Fibroblast of mammary gland (primary cell): ENCODE measurements at regions not wholly inside any gene's neighbourhood (a gene's known extent, or its start where the extent isn't known, plus 50 kb on each side); places are given as distances from the start of the nearest gene placed in this dataset.

Experiments
- DNase-seq: peaks from one replicate; pipeline ENCODE4 v3.0.0-alpha.2; 2010; ENCODE audit warnings: low read depth
- H3K4me3 ChIP-seq: 2 replicates; pipeline ENCODE4 v1.5.1; 2011; ENCODE audit warnings: low read depth, mild to moderate bottlenecking, low read length, moderate library complexity; ENCODE audit not compliant: control insufficient read depth
- TF ChIP-seq, protein P1 (sequence below): conservative IDR thresholded peaks from 2 replicates; pipeline ENCODE4 v1.5.1; 2011; ENCODE audit warnings: low read depth, low read length, inconsistent platforms; ENCODE audit not compliant: control insufficient read depth, insufficient read depth

DNA sequence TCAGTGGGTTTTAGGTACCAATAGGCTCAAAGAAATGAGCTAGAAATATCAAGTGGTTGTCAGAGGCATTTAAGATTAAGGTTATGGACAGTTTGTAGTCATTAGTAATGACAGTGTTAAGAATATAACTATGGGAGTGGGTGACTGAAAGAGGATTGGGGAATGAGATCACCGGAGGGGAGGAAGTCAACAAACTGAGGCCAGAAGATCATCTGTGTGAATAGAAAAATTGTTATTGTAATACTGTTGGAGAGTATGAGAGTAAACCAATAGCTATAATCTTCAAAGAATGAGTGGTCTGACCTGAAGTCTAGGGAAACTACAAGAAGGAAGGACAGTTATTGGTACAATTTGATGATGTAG is 197.1 kb downstream of the TANC2 start:
- DNase-seq = no peak

DNA sequence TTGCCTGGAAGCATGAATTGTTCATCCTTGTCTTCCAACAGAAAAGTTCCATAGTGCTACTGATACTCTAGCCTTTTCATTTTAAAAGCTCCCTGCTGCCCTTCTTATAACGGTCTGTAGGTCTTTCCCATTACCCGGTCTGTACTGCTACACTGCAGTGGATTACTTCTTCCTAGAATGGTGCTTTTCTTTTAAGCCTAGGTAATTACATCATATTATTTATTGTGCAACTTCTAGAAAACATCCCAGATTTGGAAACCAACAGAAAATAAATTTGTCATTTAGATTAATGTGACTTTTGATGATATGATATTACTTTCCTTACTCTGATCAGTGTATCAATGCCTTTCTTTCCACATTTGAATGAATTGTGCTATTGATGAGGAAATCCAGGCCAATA is 199.4 kb downstream of the TANC2 start:
- TF ChIP-seq, protein P1, sequence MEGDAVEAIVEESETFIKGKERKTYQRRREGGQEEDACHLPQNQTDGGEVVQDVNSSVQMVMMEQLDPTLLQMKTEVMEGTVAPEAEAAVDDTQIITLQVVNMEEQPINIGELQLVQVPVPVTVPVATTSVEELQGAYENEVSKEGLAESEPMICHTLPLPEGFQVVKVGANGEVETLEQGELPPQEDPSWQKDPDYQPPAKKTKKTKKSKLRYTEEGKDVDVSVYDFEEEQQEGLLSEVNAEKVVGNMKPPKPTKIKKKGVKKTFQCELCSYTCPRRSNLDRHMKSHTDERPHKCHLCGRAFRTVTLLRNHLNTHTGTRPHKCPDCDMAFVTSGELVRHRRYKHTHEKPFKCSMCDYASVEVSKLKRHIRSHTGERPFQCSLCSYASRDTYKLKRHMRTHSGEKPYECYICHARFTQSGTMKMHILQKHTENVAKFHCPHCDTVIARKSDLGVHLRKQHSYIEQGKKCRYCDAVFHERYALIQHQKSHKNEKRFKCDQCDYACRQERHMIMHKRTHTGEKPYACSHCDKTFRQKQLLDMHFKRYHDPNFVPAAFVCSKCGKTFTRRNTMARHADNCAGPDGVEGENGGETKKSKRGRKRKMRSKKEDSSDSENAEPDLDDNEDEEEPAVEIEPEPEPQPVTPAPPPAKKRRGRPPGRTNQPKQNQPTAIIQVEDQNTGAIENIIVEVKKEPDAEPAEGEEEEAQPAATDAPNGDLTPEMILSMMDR = no peak
- no peak for DNase-seq
- H3K4me3 ChIP-seq = no peak overlapping the region

More for the DNA sequence above, 197.1 kb downstream of the TANC2 start:
- H3K4me3 ChIP-seq = no peak overlapping the region
- TF ChIP-seq, protein P1 = no peak

DNA sequence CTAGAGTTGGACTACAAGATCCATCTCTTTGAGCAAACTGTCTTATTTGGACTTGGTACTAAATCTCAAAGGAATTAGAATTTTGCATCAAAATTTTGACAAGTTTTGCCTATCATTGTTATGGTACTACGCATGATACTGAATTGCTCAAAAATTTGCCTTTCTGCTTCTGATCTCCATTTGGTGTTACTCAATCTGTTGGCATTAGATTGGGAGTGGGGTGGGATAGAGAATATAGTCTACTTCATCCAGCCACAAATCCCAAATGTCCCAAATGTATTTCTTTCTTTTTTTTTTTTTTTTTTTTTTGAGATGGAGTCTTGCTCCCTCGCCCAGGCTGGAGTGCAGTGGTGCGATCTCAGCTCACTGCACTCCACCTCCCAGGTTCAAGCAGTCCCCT is 204.8 kb downstream of the TANC2 start:
- no peak overlapping the region for H3K4me3 ChIP-seq
- peak; percentile 29 for DNase-seq
- TF ChIP-seq, protein P1 = no peak

DNA sequence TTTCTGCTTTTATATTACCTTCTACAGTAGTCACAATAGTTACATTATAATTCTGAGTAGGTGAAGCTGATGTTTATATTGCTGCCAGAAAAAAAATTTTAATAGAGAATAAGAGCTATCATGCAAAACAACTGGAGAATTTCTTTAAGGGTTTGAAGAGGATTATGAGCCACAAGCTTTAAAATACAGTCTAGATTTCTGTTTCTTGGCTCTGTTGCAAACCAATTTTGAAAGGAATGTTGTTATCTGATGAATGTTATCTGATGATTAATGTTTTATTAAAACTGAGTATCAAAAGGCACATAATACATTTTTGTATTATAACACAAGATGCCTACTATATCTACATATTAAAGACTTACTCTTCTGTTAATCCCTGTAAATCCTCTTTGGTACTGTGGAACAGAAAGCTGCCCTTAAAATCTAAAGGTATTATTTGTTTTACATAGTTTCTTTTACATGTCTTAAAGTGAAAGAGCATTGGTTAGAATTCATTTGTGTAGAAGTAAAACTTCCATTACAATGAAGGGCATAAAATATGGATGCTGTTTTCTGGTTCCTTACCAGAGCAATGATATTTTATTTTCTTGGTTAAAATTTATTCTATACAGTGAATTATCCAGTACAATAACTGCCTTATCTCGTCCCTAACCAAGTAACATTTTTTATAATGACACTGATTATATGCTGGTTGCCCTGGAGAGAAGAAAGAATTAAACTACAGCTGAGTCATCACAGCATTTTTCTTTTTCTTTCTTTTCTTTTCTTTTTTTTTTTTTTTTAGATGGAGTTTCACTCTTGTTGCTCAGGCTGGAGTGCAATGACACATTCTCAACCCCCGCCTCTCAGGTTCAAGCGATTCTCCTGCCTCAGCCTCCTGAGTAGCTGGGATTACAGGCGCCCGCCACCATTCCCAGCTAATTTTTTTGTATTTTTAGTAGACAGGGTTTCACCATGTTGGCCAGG is 205.7 kb downstream of the TANC2 start:
- TF ChIP-seq, protein P1 = no peak
- peak; percentile 49 for DNase-seq
- H3K4me3 ChIP-seq = no peak overlapping the region

DNA sequence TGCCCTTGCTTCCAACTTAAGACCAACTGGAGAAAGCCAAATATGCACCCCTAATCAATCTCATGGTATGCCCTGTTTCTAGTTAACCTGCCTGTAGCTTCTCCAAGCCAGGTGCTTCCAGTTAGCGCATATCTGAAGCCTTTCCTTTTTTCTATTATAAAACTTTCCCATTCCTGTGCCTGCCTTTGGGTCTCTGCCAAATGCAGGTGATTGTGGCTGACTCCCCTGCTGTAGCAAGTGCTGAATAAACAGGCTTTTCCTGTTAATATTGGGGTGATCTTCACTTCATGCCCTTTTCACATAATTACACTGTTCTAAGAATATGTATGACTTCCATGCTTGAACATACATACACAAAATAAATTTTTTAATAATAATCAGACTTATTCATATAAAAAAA is 207.4 kb downstream of the TANC2 start:
- TF ChIP-seq, protein P1 = no peak
- no peak for DNase-seq
- no peak overlapping the region for H3K4me3 ChIP-seq

DNA sequence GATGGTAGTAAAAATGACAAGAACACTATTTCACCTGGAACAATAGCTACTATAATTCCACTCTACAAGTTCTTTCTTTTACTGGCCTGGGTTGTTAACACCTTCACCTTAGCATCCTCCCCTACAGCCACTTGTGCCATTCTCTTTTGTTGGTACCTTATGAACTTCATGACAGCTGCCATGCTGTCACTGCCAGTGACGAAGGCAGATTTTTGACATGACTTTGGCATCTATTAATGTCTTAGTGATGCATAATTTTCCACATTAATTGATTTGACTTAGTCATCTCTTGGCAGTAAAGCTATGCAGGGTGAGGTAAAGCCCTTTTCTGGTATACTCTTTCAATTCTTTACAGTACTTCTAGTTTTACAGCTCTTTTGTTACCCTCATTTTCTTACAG is 207.9 kb downstream of the TANC2 start:
- H3K4me3 ChIP-seq = no peak overlapping the region
- peak; percentile 49 for DNase-seq
- TF ChIP-seq, protein P1 = no peak

DNA sequence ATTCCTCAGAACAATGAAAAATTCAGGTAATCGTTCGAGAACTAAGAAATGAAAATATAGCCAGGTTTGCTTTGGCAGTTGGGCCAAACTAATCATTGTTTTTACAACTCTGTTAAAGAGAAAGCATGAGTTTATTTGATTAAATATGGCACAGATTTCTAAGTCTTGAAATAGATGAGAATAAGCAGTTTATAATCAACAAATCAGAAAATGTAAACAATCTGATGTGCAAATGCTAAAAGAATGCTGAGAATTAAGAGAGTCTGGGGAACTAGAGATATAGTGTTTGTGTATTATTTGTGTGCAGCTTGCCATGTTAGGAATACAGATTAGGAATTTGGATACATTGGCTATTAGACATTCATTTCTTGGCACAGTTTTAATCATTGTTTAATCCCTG is 212.5 kb downstream of the TANC2 start:
- TF ChIP-seq, protein P1 = no peak
- H3K4me3 ChIP-seq = no peak overlapping the region
- no peak for DNase-seq
